ENCODE measurements at regions not wholly inside any gene's neighbourhood (a gene's known extent, or its start where the extent isn't known, plus 50 kb on each side); places are given as distances from the start of the nearest gene placed in this dataset.
"Not testable (repeated sequence)": the region's sequence is repeated elsewhere in the genome, so short reads cannot be mapped to it uniquely, and the experiment has no call there.

DNA sequence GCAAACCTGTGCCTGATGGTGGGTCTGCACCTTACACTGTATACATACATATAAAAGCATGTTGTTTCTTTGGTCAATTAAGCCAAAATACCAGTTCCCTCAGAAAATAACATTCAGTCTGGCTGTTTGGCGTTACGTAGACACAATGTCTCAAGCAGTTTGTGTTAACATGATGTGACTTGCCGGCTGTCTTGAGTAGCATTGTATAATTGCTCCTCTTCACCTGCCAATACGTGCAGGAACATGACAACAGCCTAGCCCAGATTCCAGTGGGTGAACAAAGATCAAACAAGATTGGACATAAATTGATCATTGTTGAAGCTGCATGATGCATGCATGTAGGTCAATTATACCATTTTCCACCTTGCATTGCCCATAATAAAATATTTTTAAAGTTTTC lies 102.3 kb downstream of the F11 start:
- Histone ChIP-seq H3K27me3 (replicated peaks; ENCODE audit: insufficient read depth) (no peaks in the 10 kb centered on the region), H3K36me3 (ENCODE audit: low read depth) (no peaks in the 10 kb centered on the region), H3K79me2 (ENCODE audit: insufficient read depth) (no peaks in the 10 kb centered on the region), H3K4me2 (ENCODE audit: unreplicated experiment) (no peak overlapping the region), H3K9me2 (ENCODE audit: insufficient read depth) (no peaks in the 10 kb centered on the region), H3K4me1 (ENCODE audit: insufficient read depth) (no peaks in the 10 kb centered on the region), H3K4me3 (no peak overlapping the region), H2AFZ (no peak overlapping the region), H3K9me3 (ENCODE audit: low read depth) (no peaks in the 10 kb centered on the region), H4K20me1 (ENCODE audit: insufficient read depth) (no peaks in the 10 kb centered on the region), H3K27ac (no peak overlapping the region), H3F3A (ENCODE audit: insufficient read depth) (no peaks in the 10 kb centered on the region), H3K9ac (no peak overlapping the region)
- WGBS, 2 experiments (ENCODE audit: low coverage in 1 of 2, low lambda C conversion rate in 2 of 2, missing lambda C conversion rate in 2 of 2): 27 to 35% methylated on average over 4 of the region's 4 CpGs
- in situ Hi-C loops (cut with MboI): no loop called here
- no peak for DNase-seq
- no peak for TF ChIP-seq EZH2 (IDR thresholded peaks at IDR 0.05; ENCODE audit: insufficient read depth, poor library complexity, severe bottlenecking)
- no peak for TF ChIP-seq EZH2phosphoT487 (IDR thresholded peaks at IDR 0.05; ENCODE audit: insufficient read depth, low read depth)

DNA sequence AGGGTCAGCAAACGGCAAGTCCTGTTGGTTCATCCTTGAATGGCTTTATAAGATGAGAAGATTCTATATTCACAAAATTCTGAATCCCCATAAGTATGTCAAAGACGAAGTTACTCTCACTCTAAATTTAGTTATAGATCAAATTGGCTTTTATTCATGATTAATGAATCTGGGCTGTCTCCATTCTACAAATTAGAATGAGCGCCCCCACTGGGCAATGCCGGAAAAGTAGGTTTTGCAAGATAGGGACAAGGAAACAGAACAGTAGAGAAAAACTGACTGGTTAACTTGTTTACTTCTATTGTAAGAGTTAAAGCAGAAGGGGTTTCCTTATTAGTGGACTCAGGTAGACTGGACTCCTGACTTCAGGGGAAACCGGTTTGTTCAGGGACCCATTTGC lies 100.3 kb downstream of the F11 start:
- H3K27me3 ChIP-seq (replicated peaks; ENCODE audit: insufficient read depth): no peaks in the 10 kb centered on the region
- H3F3A ChIP-seq (ENCODE audit: insufficient read depth): no peaks in the 10 kb centered on the region
- no peak overlapping the region for H3K4me2 ChIP-seq (ENCODE audit: unreplicated experiment)
- no peaks in the 10 kb centered on the region for H3K9me2 ChIP-seq (ENCODE audit: insufficient read depth)
- no peaks in the 10 kb centered on the region for H3K79me2 ChIP-seq (ENCODE audit: insufficient read depth)
- H3K4me1 ChIP-seq (ENCODE audit: insufficient read depth): no peaks in the 10 kb centered on the region
- H2AFZ ChIP-seq: no peak overlapping the region
- no peak overlapping the region for H3K9ac ChIP-seq
- H3K36me3 ChIP-seq (ENCODE audit: low read depth): no peaks in the 10 kb centered on the region
- no peak overlapping the region for H3K27ac ChIP-seq
- no peak overlapping the region for H3K4me3 ChIP-seq
- no peaks in the 10 kb centered on the region for H3K9me3 ChIP-seq (ENCODE audit: low read depth)
- in situ Hi-C loops (cut with MboI): no loop called here
- DNase-seq: no peak
- WGBS, 2 experiments (ENCODE audit: low coverage in 1 of 2, low lambda C conversion rate in 2 of 2, missing lambda C conversion rate in 2 of 2): 38% methylated on average over 5 of the region's 5 CpGs
- no peaks in the 10 kb centered on the region for H4K20me1 ChIP-seq (ENCODE audit: insufficient read depth)
- TF ChIP-seq EZH2 (IDR thresholded peaks at IDR 0.05; ENCODE audit: insufficient read depth, poor library complexity, severe bottlenecking): no peak
- TF ChIP-seq EZH2phosphoT487 (IDR thresholded peaks at IDR 0.05; ENCODE audit: insufficient read depth, low read depth): no peak

DNA sequence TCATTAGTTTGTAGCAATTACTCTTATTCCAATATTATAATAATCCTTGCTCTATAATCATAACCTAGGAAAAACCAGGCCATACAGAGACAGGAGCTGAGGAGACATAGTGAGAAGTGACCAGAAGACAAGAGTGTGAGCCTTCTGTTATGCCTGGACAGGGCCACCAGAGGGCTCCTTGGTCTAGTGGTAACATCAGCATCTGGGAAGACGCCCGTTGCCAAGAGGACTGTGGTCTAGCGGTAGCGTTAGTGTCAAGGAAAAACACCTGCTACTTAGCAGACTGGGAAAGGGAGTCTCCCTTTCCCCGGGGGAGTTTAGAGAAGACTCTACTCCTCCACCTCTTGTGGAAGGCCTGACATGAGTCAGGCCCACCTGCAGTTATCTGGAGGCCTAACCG lies 97.0 kb downstream of the F11 start:
- H3K27ac ChIP-seq; H3K9me3 ChIP-seq (ENCODE audit: low read depth); DNase-seq; H3K4me3 ChIP-seq; H3K4me1 ChIP-seq (ENCODE audit: insufficient read depth); H3K4me2 ChIP-seq (ENCODE audit: unreplicated experiment); H4K20me1 ChIP-seq (ENCODE audit: insufficient read depth); in situ Hi-C loops (cut with MboI); H3K36me3 ChIP-seq (ENCODE audit: low read depth); H3K27me3 ChIP-seq (replicated peaks; ENCODE audit: insufficient read depth); H3K79me2 ChIP-seq (ENCODE audit: insufficient read depth); H3K9me2 ChIP-seq (ENCODE audit: insufficient read depth); H2AFZ ChIP-seq; H3F3A ChIP-seq (ENCODE audit: insufficient read depth); H3K9ac ChIP-seq: not testable (repeated sequence)
- 49 to 51% methylated on average over 6 of the region's 6 CpGs for WGBS, 2 experiments (ENCODE audit: low coverage in 1 of 2, low lambda C conversion rate in 2 of 2, missing lambda C conversion rate in 2 of 2)

DNA sequence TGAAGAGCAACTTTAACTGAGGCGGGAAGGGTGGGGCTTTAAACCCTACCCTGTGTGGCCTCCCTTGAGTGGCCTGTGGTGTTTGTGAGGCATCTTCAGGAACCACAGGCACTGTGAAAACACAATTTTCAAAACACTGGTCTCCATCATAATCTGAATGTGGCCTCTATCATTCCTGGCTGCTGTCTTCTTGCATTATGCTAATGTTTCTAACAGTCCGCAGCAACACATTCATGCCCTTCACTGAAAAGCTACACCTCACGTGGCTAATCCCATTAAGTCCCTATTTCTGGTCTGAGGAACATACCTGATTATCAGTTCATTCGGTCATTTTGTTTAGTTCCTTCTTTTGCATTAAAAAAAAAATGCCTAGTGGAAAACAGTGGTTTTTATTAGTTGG lies 94.6 kb downstream of the F11 start:
- Histone ChIP-seq H3K27ac (no peak overlapping the region), H3K79me2 (ENCODE audit: insufficient read depth) (no peaks in the 10 kb centered on the region), H3K9me3 (ENCODE audit: low read depth) (no peaks in the 10 kb centered on the region), H3K4me1 (ENCODE audit: insufficient read depth) (no peaks in the 10 kb centered on the region), H2AFZ (no peak overlapping the region), H3K9ac (no peak overlapping the region), H3K36me3 (ENCODE audit: low read depth) (no peaks in the 10 kb centered on the region), H3K4me3 (no peak overlapping the region), H3K27me3 (replicated peaks; ENCODE audit: insufficient read depth) (no peaks in the 10 kb centered on the region), H3F3A (ENCODE audit: insufficient read depth) (no peaks in the 10 kb centered on the region), H3K9me2 (ENCODE audit: insufficient read depth) (no peaks in the 10 kb centered on the region), H4K20me1 (ENCODE audit: insufficient read depth) (no peaks in the 10 kb centered on the region), H3K4me2 (ENCODE audit: unreplicated experiment) (no peak overlapping the region)
- TF ChIP-seq EZH2phosphoT487 (IDR thresholded peaks at IDR 0.05; ENCODE audit: insufficient read depth, low read depth): no peak
- no peak for TF ChIP-seq EZH2 (IDR thresholded peaks at IDR 0.05; ENCODE audit: insufficient read depth, poor library complexity, severe bottlenecking)
- in situ Hi-C loops (cut with MboI): no loop called here
- no peak for DNase-seq
- 21 to 28% methylated on average over 4 of the region's 4 CpGs for WGBS, 2 experiments (ENCODE audit: low coverage in 1 of 2, low lambda C conversion rate in 2 of 2, missing lambda C conversion rate in 2 of 2)

DNA sequence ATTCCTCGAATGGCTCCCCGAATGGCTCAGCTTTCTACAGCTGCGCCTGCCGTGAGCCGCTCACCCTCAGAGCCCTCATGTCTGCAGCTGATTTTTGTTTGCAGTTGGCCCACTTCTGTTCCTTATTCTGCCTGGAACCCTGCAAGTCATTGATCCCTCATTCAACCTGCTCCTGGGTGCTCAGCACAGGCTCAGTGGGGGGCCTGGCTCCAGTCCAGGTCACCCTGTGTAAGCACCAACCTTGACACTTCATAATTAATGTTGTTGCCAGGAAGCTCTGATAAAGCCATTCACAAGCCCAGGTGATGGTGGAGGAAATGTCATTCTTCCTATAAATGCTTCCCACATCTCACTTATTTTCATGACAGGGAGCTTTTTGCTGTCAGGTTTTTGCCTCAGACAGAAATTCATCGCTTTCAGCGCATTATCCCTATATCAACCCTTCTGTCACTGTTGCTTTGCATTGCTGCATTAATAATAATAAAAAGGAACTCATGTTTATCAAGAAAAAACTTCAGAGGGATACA lies 85.7 kb downstream of the F11 start:
- Histone ChIP-seq H4K20me1 (ENCODE audit: insufficient read depth) (no peaks in the 10 kb centered on the region), H3K9me2 (ENCODE audit: insufficient read depth) (no peaks in the 10 kb centered on the region), H2AFZ (no peak overlapping the region), H3K4me1 (ENCODE audit: insufficient read depth) (no peaks in the 10 kb centered on the region), H3K9ac (no peak overlapping the region), H3K27me3 (replicated peaks; ENCODE audit: insufficient read depth) (no peaks in the 10 kb centered on the region), H3K4me3 (no peak overlapping the region), H3K9me3 (ENCODE audit: low read depth) (no peaks in the 10 kb centered on the region), H3K36me3 (ENCODE audit: low read depth) (no peaks in the 10 kb centered on the region), H3K27ac (no peak overlapping the region), H3K4me2 (ENCODE audit: unreplicated experiment) (no peak overlapping the region), H3F3A (ENCODE audit: insufficient read depth) (no peaks in the 10 kb centered on the region), H3K79me2 (ENCODE audit: insufficient read depth) (no peaks in the 10 kb centered on the region)
- 54 to 60% methylated on average over 7 of the region's 7 CpGs for WGBS, 2 experiments (ENCODE audit: low coverage in 1 of 2, low lambda C conversion rate in 2 of 2, missing lambda C conversion rate in 2 of 2)
- no peak for DNase-seq
- in situ Hi-C loops (cut with MboI): no loop called here
- TF ChIP-seq EZH2 (IDR thresholded peaks at IDR 0.05; ENCODE audit: insufficient read depth, poor library complexity, severe bottlenecking) (no peak), EZH2phosphoT487 (IDR thresholded peaks at IDR 0.05; ENCODE audit: insufficient read depth, low read depth) (no peak)
